IMR-90 (cell line): ENCODE measurements at regions not wholly inside any gene's neighbourhood (a gene's known extent, or its start where the extent isn't known, plus 50 kb on each side); places are given as distances from the start of the nearest gene placed in this dataset.

Experiments used
- CEBPB ChIP-seq: IDR thresholded peaks from 2 replicates; pipeline ENCODE4 v1.6.1; 2012; ENCODE audit warnings: low read depth, low read length, improper control_type of control experiment
- CTCF ChIP-seq: conservative IDR thresholded peaks from 2 replicates; pipeline ENCODE4 v1.5.1; 2012; ENCODE audit warnings: mild to moderate bottlenecking, low read depth, low read length, improper control_type of control experiment
- FOS ChIP-seq: fragments of 150-350 bp; IDR thresholded peaks from 2 replicates; pipeline ENCODE4 v1.6.1; 2016; ENCODE audit warnings: low read depth, low read length

GRCh38 chr12:42766026-42766425 lies 176.5 kb upstream of the PRICKLE1 start:
- no peak for TF ChIP-seq CTCF
- TF ChIP-seq FOS: no peak
- no peak for TF ChIP-seq CEBPB
